ENCODE measurements at regions not wholly inside any gene's neighbourhood (a gene's known extent, or its start where the extent isn't known, plus 50 kb on each side); places are given as distances from the start of the nearest gene placed in this dataset.

DNA sequence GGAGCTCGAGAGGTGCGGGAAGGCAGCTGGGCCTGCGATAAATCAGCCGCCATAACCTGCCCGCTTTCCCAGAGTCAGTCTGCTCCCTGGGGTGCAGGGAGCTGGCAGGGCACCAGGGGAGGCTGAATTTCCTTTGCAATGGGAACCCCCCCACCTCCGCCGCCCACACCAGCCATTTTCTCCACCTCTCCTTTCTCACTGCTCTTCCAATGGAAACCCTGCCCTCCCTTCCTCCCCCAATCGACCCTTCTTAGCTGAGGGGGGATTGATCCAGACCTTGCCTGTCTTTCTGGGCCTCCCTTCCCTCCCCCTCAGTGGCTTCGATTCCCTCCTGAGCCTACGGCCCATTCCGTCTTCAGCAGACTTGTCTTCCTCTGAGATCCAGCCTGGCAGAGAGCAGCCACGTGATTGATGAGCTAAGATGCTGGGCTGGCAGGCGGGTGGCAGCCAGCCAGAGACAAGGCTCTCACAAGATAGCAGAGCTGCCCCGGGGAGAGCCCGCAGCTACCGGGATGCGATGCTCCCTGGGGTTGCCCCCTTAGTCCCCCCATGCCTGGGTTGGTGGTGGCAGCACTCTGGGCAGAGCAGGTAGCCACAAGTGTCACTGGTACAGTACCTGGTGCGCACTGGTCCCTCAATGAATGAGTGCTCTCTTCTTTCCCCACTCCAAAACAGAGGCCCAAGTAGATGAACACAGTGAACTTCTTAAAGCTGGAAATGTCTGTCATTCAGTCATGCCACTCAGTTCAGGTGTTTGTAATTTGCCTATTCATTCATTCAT, 53.7 kb upstream of the FABP6 start:
- peak; percentile 17 for DNase-seq

- no peak for DNase-seq
Measured at GRCh38 chr5:160174780-160175437, 54.4 kb upstream of the FABP6 start.

- DNase-seq, result no peak
Measured at GRCh38 chr5:160174290-160174689, 55.0 kb upstream of the FABP6 start.

DNA sequence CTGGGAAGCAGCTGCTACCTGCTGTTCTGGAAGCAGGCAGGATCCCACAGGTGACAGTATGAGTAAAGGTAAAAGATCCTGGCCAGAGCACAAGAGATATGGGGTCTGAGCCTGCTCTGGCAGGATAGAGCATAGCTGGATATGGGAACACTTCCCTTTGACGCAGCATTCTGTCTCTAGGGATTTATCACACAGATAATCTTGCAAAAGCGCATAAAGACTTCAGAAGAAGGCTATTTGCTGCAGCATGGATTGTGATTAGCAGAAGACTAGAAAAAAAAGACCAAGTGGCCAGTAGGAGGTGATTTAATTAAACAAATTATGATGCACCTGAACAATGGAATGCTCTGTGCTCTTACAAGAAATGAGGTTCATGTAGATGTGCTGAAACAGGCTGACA, 52.4 kb upstream of the PWWP2A start:
- no peak for DNase-seq

- peak; percentile 27 for DNase-seq
Measured at GRCh38 chr5:160169326-160169725, 50.1 kb upstream of the PWWP2A start.

Measured in T1000 (cell line).